Left forelimb (tissue), 1 donor: ENCODE measurements at regions not wholly inside any gene's neighbourhood (a gene's known extent, or its start where the extent isn't known, plus 50 kb on each side); places are given as distances from the start of the nearest gene placed in this dataset.

ENCODE experiments used
- DNase-seq: peaks from one replicate; pipeline ENCODE4 v3.0.0-alpha.2; 2018; ENCODE audit warnings: low spot score

DNA sequence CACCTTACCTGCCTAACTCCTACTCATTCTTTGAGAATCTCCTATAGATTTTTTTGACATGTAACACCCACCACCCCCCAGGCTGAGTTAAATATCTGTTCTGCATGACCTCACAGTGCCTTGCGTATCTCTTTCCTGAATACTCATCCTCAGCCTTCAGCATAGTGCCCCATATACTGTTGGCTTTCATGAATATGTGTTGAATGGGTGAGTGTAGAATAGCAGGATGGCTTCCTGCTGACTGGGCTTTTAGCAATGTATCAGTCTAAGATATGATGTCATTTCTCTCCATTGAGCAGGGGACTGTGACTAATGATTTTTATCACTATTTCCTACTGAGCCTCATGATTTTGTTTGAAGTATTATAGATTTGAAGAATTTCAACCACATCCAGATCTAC lies 361.6 kb upstream of the MARCKS start:
- no peak for DNase-seq

DNA sequence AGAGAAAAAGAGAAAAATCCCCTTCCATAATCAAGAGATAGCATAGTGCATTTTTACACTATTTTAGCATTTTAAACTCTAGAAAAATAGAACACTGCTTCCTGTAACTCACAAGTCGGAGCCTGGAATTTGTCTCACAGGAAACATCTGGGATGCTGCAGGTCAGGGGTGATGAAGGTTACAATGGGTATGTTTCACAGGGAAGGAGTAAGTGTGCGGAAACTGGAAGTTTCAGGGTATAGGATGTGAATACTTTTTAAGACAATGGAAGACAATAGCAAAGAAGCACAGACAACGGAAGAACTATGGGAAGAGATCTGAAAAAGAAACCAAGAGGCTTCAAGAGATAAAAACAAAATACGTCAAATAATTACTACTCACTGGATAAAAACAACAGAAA lies 361.0 kb upstream of the MARCKS start:
- DNase-seq: no peak

DNA sequence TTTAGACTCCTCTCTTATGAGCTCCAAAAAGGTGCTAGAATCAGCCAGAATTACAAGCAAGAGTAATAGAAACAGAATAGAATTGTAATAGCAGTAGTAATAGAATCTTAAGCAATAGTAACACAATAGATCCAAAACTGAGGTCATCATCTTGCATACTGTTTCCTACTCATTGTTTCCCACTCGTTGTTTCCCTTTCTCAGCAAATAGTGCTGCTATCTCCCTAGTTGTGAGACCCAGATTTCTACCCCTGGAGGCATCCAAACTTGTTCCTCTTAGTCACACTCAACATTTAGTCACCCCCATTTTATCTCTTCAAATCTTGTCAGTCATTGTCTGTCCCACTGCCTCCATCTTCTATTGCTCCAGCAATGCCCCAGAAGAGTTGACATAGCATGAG lies 356.9 kb upstream of the MARCKS start:
- DNase-seq: no peak

DNA sequence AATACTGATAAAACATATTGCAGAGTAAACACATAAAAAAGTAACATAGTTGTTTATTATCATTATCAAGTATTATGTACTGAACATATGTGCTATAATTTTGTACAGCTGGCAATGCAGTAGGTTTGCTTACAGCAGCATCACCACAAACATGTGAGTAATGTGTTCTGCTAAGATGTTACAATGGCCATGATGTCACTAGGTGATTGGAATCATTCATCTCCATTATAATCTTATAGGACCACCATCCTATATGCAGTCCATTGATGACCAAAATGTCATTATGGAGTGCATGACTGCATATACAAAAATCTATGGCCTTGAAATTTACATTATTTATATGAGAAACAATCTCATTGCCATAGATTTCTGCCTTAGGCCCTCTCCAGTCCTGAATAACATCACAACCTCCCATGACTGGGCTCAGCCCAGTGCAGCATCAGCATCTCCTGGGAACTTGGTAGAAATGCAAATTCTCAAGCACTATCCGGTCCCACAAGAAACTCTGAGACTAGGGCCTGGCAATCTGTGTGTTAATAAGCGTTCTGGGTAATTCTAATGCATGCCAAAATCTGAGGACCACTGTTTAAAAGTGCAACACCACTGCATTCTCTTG lies 352.0 kb upstream of the MARCKS start:
- DNase-seq: no peak

DNA sequence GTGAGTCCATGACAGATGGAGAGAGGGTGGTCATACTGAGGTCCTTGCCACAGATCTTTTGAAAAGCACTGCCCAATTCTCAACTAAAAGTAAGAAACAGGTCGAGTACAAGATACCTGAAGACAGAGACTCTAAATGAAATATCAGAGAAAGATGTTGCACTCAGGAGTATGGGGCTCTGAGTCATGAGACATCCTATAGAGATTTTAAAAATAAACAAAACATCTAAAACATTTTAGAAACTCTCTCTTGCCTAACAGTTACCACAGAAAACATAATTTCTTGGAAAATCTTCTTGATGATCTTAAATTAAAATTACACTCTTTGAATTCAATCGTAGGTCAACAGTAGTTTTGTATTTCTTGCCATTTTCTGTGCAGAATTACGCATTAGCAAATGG lies 348.9 kb upstream of the MARCKS start:
- no peak for DNase-seq

DNA sequence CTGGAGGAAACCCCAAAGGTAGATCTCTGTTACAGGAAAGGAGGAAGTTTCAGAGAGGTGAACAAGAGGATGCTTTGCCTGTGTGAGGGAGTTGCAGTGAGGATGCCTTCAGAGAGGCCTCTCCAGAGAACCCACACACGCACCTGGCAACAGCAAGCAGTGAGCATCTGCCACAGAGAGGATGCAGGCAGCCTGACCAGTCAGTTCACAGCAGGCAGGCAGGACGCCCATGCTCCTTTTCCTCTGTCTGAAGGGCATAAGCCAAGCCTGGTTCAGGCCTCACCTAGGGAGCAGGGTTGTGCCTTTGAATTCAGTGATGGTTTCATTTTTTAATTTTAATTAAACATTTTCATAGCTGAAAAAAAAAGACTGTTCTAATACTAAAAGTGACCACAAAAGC lies 346.0 kb upstream of the MARCKS start:
- no peak for DNase-seq

DNA sequence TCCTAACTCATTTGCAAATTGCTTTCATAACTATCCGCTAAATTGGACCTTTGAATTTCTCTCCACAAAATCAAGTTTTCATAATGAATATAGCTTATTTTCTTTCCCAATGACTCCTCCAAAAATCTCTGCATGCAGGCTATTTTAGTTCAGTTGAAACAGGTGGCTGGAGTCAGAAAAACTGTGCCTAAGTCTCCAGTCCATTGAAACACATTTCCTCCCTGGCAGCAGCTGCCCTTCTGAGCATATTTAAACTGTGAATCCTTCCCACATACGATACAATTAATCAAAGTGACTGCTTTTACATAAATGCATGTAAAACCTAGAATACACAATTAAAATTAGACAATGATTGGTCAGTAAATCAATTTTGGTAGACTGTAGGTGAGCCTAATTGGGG lies 344.6 kb upstream of the MARCKS start:
- DNase-seq: no peak

DNA sequence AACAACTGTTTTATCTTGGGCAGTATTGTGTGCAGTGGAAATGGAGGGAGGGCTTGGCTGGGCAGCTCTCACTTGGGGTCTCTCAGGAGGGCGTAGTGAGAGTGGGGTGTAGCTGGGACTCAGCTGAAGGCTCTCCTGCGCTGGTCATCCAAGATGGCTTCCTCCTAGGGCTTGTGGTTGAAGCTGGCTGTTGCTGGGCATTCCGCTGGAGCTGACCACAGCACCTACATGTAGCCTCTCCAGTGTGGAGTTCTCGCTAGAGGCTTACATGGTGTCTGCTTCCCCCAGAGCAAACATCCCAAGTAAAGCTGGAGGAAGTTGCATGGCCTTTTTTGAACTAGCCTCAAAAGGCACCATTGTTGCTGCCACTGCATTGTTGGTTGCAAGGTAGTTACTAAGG lies 344.1 kb upstream of the MARCKS start:
- no peak for DNase-seq

DNA sequence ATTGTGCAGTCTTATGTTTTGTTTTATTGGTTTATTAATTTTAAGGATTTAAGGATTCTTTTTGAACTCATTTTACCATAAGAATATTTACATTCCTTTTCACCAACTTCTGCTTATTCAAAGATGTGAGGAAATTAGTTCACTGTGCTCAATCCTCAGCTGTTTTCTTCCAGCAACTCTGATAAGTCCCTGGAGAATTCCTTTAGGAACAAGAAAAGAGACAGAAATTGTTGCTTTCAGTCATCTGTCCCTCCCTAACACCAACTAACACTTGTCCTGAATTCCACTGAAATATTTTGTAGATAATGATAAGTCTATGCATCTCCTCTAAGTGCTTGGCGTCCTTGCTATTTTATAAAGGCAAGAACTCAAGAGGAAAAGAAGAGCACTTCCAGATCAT lies 334.8 kb upstream of the MARCKS start:
- DNase-seq: no peak

DNA sequence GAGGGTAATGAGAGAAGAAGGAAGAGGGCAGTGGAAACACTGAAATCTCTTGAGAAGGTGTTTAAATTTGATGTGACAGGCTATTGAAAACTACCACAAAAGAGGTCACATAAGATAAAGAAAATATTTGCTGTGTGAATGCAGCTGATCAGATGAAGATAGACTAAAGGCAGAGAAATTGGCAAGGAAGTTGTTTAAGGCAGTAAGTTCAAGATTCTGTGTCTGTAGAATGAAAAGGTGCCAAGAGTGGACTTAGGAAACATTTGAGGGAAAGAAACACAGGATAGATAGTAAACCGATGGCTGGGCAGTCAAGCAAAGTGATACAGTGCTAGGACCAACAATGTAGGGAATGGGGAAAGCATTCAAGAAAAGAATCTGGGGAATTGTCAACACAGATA lies 332.3 kb upstream of the MARCKS start:
- no peak for DNase-seq

DNA sequence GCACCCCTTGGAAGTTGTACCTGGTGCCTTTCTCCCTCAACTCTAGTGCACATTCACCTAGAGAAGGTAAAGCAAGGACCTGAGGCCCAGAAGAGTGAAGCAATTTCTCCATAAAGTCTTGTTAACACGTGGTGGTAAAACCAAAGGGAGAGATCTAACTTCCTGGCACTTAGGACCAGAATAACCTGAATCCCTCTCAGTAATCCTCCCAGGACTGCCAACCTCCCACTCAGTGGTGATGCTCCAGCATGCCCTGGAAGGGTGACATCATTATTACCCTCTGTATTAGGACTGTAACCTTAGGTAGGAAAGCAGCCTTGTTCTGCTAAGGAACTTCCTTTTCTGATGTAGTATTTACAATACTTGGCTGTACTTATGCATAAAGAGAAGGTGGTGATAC lies 330.6 kb upstream of the MARCKS start:
- no peak for DNase-seq

DNA sequence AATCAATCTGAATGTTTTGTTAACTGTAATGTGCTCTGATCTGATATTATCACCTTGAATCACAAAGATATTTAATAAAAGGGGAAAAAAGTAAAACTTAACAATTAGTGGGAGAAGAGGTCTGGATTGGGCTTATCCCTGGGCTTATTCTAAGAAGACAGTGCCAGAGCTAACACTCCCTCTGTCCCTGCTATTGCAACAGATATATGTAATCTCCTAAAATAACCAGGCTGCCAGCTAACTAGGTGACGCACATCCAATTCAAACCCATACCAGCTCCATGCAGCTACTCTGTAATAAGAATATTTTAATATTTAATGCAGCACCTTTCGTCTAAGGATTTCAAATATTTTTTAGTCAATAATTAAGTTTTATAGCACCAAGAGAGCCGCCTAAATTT lies 330.1 kb upstream of the MARCKS start:
- DNase-seq: no peak

DNA sequence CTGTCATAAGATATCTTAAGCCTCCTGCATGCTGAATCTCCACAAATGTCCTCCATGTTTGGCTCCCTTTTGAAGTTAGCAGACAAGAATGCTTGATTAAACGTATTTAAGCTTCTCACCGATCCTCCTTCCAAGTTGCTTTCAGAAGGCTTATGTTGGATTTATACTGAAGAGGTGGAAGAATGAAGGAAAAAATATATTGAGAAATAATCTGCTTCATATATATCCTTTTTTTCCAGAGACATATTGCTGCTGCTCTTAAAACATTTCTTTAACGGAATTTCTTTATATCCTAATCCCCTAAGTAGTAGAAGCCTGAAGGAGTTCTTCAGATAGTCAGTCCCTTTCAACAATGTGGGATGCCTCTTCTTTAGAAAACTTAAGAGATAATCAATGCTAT lies 329.0 kb upstream of the MARCKS start:
- DNase-seq: no peak

DNA sequence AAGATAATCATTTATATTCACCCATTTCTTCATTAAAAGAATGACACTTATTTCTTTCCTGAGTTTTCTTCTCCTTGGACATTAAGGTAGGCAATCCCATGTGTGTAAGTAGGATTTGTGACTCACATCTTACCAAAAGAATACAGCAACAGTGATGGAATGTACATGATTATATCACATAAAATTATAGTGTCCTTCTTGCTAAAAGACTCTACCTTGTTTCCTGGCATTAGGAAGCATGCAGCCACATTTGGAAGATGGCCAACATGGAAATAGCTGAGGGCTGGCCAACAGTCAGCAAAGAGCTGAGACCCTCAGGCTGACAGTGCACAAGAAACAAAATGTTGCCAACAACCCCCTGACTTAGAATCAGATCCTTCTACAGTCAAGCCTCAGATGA lies 327.9 kb upstream of the MARCKS start:
- DNase-seq: no peak

DNA sequence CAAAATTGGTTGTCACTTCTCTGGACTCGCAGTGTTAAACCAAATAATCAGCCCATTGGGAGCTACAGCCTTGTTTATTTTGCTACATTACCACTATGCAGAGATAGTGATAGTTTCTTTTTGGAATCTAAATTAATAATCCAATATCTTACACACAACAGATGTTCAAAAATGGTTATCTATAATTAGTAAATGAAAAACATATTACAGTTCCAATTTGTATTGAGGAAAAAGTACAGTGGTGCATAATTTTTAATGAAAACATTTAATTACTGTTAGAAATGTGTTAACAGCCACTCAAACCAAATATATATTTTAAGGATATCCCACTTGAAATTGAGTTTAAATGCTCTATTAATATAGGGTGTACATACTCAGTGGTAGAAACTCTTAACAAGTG lies 327.3 kb upstream of the MARCKS start:
- no peak for DNase-seq

DNA sequence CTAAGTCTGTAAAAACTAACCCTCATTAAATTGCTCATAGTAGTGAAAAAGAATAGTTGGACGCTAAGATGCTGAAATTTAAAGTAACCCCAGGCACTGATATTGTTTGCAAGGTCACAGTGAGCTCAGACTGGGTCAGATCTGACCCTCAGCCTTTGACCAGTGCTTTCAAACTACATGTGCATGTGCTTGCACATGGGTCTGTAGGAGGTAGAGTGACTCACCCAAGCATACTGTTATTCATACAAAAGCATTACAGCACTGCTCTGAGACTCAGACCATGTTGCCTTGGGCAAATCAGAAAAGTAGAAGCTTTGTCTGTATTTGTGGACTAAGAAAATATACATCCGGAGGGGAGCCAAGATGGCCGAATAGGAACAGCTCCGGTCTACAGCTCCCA lies 326.4 kb upstream of the MARCKS start:
- DNase-seq: no peak

DNA sequence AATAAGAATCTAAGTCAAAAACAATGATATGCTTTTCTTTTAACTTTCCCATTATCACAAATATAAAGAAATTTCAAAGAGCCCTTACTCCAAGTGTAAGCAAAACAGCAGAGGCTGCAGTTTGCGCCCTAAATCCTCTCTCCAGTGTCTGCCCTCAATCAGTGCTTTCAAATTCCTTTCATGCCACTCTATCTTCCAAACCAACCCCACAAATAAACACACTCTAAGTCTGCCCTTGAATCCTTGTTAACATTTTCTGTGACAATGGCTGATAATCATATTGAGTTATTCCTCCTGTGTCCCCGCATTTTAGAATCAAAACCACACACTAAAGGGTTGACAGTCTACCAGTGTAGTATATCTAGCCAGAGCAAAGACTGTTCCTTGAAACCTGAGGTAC lies 317.9 kb upstream of the MARCKS start:
- no peak for DNase-seq

DNA sequence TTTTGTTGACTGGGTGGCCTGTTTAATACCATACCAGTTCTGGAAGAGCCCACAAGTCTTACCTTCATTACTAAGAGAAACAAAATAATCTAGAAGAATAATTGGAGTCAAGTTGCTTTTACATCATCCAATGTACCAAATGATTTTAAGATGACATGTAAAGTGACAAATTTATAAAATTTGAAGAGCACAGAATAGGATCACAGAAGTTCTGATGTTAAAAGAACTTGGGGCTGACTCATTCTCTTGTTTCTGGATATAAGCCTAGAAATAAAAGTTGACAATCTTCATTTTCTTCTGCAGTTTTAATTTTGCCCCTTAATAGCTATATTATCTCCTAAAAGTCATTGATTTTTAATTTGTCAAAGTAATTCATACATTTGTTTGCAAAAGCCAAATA lies 317.5 kb upstream of the MARCKS start:
- no peak for DNase-seq

DNA sequence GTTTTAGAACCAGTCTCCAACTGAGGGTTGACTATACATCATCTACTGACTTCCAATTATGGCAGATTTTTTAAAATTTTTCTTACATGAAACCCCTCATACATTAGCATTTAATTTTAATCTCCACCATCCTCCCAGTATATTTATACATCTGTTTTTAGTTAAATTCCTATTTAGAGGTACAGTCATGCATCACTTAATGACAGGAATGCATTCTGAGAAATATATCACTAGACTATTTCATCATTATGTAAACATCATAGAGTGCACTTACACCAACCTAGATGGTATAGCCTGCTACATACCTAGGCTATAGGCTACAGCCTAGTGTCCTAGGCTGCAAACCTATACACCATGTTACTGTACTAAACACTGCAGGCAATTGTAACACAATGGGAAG lies 316.7 kb upstream of the MARCKS start:
- DNase-seq: no peak

DNA sequence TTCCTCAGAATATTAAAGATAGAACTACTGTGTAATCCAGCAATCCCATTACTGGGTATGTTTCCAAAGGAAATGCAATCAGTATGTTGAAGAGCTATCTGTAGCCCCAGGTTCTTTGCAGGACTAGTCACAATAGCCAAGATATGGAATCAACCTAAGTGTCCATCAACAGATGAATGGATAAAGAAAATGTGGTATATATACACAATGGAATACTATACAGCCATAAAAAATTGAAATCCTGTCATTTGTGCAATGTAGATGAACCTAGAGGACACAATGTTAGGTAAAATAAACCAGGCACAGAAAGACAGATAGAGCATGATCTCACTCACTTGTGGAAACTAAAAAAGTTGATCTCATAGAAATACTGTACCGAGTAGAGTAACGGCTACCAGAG lies 306.0 kb upstream of the MARCKS start:
- no peak for DNase-seq

DNA sequence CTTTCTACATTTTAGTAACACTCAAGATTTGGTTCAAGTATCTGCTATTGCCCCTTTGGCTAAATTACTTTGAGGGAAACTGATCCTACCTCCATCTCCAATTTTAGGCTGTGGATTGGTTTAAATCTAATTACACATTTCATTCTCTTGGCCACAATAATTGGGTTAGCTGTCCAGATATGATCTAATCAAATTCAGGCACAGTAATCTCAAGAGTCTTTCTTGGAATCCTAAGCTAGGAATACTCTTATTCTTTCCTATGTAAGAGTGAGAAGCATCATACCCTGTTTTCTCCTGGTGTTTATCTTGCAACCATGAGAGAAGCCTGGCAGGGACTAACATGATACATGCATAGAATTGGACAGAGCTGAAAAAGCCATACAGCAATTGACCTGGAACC lies 300.4 kb upstream of the MARCKS start:
- no peak for DNase-seq

DNA sequence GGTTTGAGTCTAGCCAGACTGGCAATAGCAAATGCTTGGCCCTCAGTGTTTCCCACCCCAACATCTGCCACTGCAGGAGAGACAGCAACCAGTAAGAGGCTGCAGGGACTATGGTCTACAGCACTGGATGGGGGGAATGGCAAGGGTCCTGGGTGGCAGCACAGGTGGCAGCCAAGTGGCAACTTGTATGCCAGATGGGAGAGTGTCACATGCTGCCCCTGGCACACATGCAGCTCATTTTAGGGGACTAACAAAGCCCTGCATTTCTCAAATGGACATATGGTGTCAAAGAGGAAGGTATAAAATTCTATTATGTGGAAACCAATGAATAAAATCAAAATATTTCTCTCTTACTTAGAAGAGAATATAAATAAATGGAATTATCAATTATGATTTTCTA lies 298.7 kb upstream of the MARCKS start:
- no peak for DNase-seq

DNA sequence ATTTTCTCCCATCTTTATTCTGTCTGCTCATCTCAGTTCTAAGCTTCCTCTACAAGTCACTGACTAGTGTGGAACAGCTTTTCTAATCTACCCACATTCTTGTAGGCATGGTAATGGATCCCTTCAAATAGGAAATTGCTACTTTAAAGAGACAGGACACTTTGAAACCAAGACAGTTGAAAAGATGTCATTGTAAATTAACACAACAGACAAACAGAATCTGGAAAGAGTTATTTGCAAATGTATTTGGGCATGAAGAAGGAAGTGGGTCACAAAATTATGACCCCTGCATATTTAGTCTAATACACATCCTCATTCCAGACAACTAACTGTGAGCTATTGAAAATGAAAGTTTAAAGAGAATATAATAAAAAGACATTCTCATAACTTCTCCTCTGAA lies 298.2 kb upstream of the MARCKS start:
- no peak for DNase-seq

DNA sequence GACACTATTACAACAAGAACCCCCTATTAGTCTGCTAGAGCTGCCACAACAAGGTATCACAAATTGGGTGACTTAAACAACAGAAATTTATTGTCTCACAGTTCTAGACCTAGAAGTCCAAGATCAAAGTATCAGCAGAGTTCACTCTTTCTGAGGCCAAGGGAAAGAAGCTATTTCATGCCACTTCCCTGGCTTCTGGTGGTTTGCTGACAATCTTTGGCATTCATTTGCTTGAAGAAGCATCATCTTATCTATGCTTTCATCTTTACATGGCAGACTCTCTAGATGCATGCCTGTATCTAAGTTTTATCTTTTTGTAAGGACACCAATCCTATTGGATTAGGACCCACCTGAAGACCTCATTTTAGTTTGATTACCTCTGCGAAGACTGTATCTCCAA lies 296.8 kb upstream of the MARCKS start:
- no peak for DNase-seq

DNA sequence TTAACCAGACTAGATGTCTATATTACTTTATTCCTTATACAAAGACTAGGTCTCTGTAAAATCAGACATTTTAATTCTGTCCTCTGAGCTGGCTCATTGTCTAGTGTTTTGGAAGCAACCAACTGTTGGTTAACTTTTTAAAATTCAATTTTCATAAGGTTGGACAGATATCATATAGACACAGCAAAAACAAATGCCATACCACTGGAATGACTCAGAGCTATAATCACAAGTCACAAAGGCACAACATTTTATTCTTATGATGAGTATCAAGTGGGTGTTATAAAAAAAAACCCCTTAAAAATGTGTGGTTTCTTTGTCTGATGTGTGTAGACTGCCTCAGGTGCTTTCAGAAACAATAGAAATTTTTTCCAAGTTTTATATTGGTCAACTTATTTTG lies 296.2 kb upstream of the MARCKS start:
- no peak for DNase-seq
